ENCODE measurements at regions not wholly inside any gene's neighbourhood (a gene's known extent, or its start where the extent isn't known, plus 50 kb on each side); places are given as distances from the start of the nearest gene placed in this dataset.

- no peaks in the 10 kb centered on the region for H3K36me3 ChIP-seq (ENCODE audit: insufficient read depth)
- no peaks in the 10 kb centered on the region for H4K20me1 ChIP-seq (replicated peaks; ENCODE audit: insufficient read depth)
- no peaks in the 10 kb centered on the region for H3K36me3 Mint-ChIP-seq (ENCODE audit: low read depth)
- no peak overlapping the region for H3K27ac Mint-ChIP-seq
- no peak for TF ChIP-seq POLR2AphosphoS5 (IDR thresholded peaks at IDR 0.05; ENCODE audit: low read depth)
- no peak for TF ChIP-seq EZH2phosphoT487 (IDR thresholded peaks at IDR 0.05; ENCODE audit: unreplicated experiment)
- TF ChIP-seq ZNF114 (CRISPR knock-in tag; IDR thresholded peaks at IDR 0.05), result no peak
- no peak for TF ChIP-seq EZH2 (IDR thresholded peaks at IDR 0.05; ENCODE audit: low read depth, unreplicated experiment)
- no peak for TF ChIP-seq REST (IDR thresholded peaks at IDR 0.05; ENCODE audit: unreplicated experiment)
- TF ChIP-seq, protein P1, sequence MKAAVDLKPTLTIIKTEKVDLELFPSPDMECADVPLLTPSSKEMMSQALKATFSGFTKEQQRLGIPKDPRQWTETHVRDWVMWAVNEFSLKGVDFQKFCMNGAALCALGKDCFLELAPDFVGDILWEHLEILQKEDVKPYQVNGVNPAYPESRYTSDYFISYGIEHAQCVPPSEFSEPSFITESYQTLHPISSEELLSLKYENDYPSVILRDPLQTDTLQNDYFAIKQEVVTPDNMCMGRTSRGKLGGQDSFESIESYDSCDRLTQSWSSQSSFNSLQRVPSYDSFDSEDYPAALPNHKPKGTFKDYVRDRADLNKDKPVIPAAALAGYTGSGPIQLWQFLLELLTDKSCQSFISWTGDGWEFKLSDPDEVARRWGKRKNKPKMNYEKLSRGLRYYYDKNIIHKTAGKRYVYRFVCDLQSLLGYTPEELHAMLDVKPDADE (IDR thresholded peaks at IDR 0.05), result no peak
- no peak for TF ChIP-seq NANOG (IDR thresholded peaks at IDR 0.05; ENCODE audit: borderline replicate concordance)
- no peak for TF ChIP-seq JUNB (IDR thresholded peaks at IDR 0.05; ENCODE audit: unreplicated experiment)
- no peak for TF ChIP-seq CTCF (conservative IDR thresholded peaks at IDR 0.05; ENCODE audit: low read depth in 2 of 2)
- no peak for TF ChIP-seq STAT1 (IDR thresholded peaks at IDR 0.05; ENCODE audit: unreplicated experiment)
- TF ChIP-seq, protein P2, sequence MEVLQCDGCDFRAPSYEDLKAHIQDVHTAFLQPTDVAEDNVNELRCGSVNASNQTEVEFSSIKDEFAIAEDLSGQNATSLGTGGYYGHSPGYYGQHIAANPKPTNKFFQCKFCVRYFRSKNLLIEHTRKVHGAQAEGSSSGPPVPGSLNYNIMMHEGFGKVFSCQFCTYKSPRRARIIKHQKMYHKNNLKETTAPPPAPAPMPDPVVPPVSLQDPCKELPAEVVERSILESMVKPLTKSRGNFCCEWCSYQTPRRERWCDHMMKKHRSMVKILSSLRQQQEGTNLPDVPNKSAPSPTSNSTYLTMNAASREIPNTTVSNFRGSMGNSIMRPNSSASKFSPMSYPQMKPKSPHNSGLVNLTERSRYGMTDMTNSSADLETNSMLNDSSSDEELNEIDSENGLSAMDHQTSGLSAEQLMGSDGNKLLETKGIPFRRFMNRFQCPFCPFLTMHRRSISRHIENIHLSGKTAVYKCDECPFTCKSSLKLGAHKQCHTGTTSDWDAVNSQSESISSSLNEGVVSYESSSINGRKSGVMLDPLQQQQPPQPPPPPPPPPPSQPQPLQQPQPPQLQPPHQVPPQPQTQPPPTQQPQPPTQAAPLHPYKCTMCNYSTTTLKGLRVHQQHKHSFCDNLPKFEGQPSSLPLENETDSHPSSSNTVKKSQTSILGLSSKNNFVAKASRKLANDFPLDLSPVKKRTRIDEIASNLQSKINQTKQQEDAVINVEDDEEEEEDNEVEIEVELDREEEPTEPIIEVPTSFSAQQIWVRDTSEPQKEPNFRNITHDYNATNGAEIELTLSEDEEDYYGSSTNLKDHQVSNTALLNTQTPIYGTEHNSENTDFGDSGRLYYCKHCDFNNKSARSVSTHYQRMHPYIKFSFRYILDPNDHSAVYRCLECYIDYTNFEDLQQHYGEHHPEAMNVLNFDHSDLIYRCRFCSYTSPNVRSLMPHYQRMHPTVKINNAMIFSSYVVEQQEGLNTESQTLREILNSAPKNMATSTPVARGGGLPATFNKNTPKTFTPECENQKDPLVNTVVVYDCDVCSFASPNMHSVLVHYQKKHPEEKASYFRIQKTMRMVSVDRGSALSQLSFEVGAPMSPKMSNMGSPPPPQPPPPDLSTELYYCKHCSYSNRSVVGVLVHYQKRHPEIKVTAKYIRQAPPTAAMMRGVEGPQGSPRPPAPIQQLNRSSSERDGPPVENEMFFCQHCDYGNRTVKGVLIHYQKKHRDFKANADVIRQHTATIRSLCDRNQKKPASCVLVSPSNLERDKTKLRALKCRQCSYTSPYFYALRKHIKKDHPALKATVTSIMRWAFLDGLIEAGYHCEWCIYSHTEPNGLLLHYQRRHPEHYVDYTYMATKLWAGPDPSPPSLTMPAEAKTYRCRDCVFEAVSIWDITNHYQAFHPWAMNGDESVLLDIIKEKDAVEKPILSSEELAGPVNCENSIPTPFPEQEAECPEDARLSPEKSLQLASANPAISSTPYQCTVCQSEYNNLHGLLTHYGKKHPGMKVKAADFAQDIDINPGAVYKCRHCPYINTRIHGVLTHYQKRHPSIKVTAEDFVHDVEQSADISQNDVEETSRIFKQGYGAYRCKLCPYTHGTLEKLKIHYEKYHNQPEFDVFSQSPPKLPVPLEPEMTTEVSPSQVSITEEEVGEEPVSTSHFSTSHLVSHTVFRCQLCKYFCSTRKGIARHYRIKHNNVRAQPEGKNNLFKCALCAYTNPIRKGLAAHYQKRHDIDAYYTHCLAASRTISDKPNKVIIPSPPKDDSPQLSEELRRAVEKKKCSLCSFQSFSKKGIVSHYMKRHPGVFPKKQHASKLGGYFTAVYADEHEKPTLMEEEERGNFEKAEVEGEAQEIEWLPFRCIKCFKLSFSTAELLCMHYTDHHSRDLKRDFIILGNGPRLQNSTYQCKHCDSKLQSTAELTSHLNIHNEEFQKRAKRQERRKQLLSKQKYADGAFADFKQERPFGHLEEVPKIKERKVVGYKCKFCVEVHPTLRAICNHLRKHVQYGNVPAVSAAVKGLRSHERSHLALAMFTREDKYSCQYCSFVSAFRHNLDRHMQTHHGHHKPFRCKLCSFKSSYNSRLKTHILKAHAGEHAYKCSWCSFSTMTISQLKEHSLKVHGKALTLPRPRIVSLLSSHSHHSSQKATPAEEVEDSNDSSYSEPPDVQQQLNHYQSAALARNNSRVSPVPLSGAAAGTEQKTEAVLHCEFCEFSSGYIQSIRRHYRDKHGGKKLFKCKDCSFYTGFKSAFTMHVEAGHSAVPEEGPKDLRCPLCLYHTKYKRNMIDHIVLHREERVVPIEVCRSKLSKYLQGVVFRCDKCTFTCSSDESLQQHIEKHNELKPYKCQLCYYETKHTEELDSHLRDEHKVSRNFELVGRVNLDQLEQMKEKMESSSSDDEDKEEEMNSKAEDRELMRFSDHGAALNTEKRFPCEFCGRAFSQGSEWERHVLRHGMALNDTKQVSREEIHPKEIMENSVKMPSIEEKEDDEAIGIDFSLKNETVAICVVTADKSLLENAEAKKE (CRISPR knock-in tag; IDR thresholded peaks at IDR 0.05), result no peak
- TF ChIP-seq CREB1 (CRISPR knock-in tag; IDR thresholded peaks at IDR 0.05; ENCODE audit: low read depth), result no peak
- TF ChIP-seq ZNF331 (CRISPR knock-in tag; IDR thresholded peaks at IDR 0.05; ENCODE audit: low read depth), result no peak
- no peaks in the 10 kb centered on the region for H3K79me2 ChIP-seq (replicated peaks; ENCODE audit: insufficient read depth)
- H3K27me3 ChIP-seq (ENCODE audit: insufficient read depth), result no peaks in the 10 kb centered on the region
- no peak overlapping the region for H3K4me2 ChIP-seq
- peaks cover 19% of the 10 kb centered on the region; the same call in 2 of the 3 replicates for H3K4me1 Mint-ChIP-seq
- DNase-seq (ENCODE audit: low spot score) (no peak), ATAC-seq (no peak)
- no peaks in the 10 kb centered on the region; the same call in 2 of the 3 replicates for H3K9me3 Mint-ChIP-seq
- H2AFZ ChIP-seq, result no peak overlapping the region
- H3K27me3 Mint-ChIP-seq (ENCODE audit: insufficient read depth, low read depth, poor library complexity), result peaks cover 1% of the 10 kb centered on the region
- H3F3A ChIP-seq (replicated peaks; ENCODE audit: low read depth), result no peaks in the 10 kb centered on the region
- no peak overlapping the region for H3K4me3 Mint-ChIP-seq
- no peak overlapping the region for H3K4me3 ChIP-seq
- H3K9me2 ChIP-seq (ENCODE audit: insufficient read depth), result peaks cover 10% of the 10 kb centered on the region; the same call in 1 of the 2 replicates
- no peak overlapping the region for H3K27ac ChIP-seq (ENCODE audit: low read depth)
- peaks cover 18% of the 10 kb centered on the region; the same call in 1 of the 2 replicates for H3K4me1 ChIP-seq (ENCODE audit: insufficient read depth)
Observed at GRCh38 chr18:39272230-39272629, 1706.6 kb upstream of the CELF4 start.

Measured in GM23338 (cell line).